HG02852 (cell line): ENCODE measurements at regions not wholly inside any gene's neighbourhood (a gene's known extent, or its start where the extent isn't known, plus 50 kb on each side); places are given as distances from the start of the nearest gene placed in this dataset.
A peak's percentile ranks its signal among the peaks of the same experiment; 100 is the strongest.
"Not testable (repeated sequence)": the region's sequence is repeated elsewhere in the genome, so short reads cannot be mapped to it uniquely, and the experiment has no call there.

Experiments
- ATAC-seq: cut with Tn5 transposase; IDR thresholded peaks from one replicate; pipeline ENCODE4 v1.9.1; 2021; ENCODE audit warnings: mild to moderate bottlenecking, moderate library complexity; ENCODE audit not compliant: unreplicated experiment

DNA sequence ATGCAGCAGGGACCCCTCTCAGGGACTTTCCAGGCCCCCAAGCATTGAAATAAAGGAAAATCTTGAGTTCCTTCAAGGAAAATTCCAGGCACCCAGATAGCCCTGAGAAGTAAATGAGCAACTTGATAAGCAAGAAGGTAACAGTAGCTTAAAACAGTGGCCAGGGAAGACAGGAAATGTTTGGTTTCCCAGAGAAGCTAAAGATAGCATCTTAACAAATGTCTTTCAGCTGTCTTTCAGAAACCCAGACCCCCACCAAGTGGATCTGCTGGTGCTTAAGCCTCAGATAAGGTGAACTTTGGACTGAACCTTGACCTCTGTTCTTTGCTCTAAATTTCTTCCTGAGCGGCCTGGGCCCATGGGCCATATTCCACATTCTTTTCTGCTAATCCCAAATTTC, 117.8 kb upstream of the CST7 start:
- no peak for ATAC-seq

DNA sequence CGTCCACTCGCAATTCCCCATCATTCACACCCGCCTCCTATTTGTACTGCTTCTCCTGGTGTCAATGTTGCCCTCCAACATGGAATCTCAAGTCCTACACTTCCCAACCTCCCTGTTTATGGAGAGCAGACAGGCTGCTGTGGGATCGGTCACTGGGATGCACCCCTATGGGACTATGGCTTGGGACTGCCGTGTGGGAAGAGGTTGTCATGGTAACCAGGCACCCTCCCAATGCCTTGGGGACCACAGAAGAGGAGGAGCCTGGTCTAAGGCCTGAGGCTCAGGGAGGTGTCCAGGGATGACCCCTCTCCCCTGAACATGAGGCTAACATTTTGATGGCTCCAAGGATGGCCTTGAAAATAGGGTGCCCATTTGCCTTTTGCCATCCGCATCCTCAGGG, 116.6 kb upstream of the CST7 start:
- no peak for ATAC-seq

DNA sequence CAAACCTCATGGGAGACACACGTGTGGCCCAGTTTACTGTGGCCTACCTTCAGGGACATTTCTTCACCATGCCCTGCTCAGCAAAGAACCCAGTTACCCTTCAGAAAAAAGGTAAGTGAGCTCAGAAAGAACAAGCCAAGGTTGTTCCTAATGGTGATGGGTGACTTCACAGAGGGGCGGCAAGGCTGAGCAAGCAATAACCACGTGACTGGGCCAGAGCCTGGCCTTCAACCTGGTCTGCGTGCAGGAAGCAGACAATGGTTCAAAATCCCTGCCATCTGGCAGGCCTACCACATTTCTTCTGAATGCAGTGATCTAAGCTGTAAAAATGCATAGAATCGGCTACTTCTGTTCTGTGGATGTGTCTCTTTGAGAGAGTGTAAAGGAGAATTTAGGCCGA, 115.5 kb upstream of the CST7 start:
- ATAC-seq: no peak

DNA sequence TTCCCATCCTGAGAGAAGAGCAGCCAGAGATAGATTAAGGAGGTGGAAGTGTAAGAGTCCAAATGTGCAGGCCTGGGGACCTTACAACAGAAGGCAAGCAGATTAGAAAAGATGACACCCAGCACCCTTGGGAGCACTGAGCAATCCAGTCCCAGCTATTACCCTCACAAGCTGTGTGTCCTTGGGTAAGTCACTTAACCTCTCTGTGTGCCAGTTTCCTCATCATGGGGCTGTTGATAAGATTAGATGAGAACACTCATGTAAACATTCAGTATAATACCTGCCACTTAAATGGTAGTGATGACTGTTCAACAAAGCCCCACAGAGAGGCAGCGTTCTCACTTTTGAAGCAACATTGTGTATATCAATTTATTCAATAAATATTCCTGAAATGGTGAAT, 114.8 kb upstream of the CST7 start:
- no peak for ATAC-seq

DNA sequence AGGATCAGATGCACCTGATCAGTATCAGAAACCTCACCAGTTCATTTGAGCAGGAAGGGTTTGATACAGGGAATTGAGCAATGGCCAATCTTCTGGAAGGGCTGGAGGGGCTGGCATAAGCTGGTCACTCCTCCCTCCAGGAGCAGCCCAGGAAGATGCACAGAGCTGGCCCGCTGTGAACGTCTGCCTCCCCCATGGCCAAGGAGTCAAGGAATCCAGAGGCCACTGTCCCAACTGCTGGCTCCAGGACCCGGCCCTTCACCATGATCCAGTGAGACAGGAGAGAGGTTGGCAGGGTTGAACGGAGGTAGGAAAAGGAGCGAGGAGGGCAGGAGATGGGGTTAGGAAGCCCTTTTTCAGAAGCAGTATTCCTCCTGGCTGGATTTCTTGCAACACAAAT, 113.9 kb upstream of the CST7 start:
- no peak for ATAC-seq

DNA sequence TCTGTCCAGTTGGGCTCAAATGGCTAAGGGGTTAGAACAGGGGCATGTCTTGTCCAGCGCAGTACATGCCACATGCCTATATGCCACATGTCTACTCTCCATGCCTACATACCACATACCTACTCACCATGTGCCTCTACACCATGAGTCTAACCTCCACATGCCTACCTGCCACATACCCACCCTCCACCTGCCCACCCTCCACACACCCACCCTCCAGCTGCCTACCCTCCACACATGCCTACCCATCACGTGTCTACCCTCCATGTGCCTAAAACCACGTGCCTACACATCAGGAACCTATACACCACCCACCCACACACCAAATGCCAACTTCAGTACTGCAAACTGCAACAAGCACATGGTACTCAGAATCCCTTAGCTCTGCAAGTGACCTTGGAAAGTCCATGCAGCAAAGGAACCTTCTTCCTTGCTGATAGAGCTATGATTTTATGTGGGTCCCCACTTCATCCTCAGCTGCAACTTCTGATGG, 113.0 kb upstream of the CST7 start:
- ATAC-seq: no peak

DNA sequence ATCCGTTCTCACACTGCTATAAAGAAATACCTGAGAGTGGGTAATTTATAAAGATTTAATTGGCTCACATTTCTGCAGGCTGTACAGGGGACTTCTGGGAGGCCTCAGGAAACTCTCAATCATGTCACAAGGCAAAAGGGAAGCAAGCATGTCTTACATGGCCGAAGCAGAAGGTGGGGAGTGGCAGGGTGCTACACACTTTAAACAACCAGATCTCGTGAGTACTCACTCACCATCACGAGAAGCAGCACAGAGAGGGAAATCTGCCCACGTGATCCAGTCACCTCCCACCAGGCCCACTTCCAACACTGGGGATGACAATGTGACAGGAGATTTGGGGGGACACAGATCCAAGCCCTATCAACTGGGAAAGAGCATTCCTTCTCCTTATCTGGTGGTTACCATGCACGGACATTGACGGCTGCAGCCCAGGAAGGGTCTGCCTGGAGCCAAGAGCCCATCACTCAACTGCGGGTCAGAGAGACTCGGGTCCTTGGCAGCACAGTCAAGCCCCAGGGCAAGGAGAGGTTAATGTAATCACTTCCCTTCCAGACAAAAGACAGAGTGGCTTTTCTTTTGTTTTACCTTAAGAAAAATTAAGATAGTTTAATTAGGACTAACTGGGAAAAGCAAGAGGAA, 112.3 kb upstream of the CST7 start:
- no peak for ATAC-seq

DNA sequence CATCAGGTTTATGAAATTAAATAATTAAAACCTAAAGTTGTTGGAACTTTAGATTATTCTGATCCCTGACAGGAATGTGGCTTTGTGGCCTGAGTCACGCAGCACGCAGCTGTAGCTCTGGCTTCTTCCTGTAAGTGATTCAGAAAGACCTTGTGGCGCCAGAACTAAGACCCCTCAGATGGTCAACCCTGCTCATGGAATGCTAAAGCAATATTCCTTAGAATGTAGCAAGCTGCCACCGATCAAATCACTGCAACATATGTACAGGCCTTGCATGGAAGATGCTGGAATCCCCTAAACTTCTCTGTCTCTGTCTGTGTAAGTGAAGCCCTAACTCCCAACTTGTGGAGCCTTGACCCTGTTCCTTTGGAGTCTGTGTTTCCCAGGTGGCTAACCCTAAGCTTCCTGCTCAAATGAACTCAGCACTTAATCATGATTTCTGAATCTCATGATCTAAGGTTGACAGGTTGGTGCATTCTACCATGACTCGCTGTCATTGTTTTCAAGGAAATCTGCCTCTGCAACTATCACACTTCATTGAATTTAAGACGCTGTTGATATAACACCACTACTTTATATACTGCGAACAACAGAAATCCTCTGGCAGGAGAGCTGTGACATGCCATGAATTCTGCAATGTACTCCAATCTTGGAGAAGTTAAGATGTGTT, 111.2 kb upstream of the CST7 start:
- no peak for ATAC-seq

DNA sequence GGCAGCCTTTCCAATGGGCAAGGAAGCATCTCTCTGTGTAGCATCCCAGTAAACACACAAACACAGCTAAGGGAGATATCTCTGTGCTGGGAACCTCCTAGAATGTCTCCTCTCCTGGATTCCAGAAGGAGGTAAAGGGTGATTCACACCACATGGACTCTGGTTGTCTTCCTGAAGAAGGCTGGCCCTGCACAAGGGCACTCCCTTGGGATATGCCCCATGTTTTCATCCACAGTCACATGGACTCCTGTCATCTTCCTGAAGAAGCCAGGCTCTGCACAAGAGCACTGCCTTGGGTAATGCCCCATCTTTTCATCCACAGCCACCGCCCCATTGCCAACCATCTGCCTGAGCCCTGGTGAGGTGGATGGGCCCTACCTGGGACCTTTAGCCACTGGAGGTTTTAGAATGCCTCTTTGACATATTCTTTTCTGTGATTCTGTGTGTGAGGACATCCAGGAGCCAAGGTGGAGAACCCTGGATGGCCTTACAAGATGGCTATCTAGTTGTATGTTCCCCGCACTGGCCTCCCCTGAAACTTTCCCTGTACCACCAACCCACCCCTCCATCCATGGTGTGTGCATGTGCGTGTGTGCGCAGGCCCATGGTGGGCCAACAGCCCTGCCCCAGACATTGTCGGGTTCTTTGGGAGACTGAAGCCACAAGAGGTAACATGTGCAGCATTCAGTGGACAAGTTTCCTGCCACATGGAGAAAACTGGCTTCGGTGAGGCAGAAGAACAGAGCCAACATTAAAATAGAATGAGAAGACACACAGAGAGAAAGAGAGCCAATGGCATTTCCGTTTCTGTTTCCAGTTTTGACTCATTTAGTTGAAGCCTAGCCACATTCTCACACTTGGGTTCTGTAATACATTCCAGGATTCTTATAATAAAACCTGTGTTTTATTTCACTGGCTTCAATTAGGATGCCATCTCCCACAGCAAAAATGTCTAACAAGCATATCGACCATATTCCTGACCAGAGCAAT, 110.2 kb upstream of the CST7 start:
- ATAC-seq: no peak

DNA sequence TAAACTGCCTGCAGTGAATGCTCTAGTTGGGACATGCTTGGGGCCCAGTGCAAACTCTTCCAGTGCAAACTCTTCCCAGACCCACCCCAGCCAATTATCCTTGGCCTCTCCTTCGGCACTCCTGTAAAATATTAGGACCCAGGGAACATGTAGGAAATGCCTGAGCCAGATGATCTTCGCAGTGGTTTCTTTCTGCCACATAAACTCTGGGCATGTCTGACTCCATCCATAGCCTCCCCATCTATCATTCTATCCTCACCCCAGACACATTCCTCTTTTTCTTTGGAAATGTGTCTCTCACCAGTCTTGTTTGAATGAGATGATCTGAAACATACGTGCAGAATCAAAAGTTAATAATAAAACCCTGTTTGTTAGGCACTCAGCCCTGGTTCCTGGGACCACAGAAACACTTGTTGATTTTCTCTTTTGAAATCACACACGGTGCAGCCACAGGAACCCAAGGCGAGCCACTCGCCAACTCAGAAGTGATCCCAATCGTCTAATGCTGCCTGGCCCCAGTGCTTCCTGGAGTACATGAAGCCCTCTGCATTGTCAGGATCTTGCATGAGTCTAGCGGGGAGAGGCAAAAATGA, 108.9 kb upstream of the CST7 start:
- ATAC-seq: no peak

DNA sequence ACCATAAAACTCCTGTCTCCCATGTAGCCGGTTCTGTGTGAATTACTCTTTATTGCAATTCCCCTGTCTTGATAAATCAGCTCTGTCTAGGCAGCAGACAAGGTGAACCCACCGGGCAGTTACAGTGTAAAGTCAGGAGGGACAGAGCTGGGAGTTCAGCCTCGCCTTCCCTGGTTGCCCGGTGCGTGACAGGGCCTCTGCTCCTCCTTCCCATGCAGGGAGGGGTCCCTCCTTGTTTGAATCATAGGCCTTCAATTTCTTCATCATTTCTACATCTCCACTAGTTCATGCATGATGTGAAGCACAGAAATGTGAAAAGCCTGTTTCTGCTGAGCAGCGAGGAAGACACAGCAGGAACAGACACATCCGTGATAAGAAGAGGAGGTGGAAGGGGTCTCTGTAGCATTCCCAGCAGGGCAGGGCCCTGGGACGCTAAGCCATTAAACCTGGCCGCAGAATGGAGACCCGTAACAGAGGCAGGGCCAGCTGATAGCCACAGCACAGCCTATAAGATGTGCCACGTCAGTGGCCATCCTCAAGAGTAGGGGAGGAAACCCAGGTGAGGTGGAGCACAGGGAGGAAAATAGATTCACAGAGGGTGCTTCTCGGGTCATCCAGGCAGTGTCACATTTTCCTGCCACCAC, 106.7 kb upstream of the CST7 start:
- ATAC-seq: no peak

DNA sequence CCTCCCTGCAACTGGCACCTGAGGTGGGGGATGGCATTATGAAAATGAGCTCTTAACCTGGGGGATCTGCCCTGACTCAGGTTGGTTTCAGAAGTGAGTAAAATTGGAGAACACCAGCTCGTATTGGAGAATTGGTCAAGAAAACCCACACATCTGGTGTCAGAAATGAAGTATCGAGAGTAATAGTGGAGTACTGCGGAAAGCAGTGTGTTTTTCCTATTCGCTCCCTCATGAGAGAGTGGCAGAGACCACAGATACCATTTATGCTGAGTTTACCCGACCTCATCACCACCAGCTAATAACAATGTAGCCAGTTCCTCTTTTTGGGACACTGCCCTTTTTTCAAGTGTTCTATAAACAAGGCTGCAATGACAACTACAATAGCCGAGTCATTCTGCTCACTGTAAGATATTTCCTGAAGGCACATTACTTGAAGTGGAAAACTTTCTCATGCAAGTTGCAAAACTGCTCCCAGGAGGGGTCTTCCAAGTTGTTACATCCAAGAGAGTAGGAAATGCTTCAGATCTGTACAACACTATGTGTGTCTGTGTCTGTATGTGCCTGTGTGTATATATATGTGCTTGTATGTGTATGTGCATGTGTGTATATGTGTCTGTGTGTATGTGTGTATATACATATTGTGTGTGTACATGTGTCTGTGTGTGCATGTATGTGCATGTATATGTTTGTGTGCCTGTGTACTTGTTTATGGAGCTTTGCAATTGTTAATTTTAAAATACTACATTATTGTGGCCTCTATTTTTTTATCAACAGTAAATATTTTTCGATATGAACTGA, 106.0 kb upstream of the CST7 start:
- peak; percentile 89 for ATAC-seq

DNA sequence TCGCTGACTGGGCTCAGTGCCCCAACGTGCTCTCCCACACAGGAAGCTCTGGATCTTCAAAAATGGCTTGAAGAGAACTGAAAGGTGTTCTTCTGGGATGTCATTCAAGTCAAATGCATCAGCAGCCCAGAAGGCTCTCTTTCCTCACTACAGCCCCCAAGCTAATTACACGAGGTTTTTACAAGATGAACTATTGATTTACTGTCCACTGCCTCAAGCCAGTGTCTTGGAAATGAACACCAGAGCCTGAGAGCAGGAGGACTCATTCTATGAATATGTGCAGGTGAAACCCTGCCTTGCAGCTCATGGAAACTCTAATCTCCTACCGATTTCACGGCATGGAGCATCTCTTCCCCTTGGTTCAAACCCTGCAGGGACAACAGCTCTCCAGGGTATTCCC, 98.9 kb upstream of the CST7 start:
- ATAC-seq: no peak

DNA sequence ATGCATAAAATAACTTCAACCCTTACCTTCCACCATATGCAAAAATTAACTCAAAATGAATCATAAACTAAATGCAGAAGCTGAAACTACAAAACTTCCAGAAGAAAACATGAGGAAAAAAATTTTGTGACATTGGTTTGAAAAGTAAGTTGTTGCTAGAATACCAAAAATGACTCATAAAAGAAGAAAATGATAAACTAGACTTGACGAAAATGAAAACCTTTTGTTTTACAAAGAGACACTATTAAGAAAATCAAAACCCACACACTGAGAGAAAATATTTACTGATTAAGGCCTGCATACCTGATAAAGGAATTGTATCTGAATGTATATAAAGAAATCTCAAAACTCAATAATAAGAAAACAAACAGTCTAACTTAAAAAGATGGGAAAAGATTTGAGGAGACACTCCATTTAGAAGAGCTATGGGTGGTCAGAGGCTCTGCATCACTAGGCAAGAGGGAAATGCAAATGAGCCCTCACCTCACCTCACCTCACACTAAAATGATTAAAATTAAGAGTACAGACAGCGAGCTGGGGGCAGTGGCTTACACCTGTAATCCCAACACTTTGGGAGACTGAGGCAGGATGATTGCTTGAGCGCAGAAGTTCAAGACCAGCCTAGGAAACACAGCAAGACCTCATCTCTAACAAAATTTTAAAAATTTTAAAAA, 97.6 kb upstream of the CST7 start:
- no peak for ATAC-seq

DNA sequence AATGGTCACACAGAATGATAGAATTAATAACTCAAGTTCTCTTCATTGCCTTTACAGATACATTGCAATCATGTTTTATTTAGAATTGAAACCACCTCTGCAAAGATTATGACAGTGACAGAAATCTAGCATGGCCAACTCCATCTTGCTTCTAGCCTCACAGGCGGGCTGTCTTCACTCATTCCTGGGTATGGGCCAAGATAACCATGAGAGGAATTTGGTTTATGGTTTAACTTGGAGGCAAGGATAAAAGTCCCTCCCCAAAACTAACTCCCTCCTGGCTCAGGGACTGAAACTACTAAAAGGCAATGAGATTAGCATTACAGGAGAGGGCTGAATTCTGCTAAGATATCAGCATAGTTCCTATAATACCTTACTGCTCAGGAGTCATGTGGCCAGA, 95.2 kb upstream of the CST7 start:
- no peak for ATAC-seq

DNA sequence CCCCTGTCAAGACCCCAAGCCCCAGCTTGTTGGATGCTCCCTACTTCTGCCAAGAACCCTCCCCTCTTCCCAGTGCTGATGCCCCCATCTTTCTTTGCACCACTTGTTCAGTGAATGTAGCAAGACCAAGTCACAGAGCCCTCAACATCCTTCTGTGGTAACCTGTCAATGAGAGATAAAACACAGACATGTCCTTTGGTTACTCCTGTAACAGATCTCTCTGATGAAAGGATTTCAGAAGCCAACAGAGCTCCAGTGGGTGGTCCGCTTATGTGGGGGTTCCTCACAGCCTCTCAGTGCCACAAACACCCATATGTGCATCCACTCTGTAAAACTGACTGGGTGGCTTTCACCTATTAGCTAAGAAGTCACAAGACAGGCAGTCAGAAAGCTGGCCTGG, 93.2 kb upstream of the CST7 start:
- no peak for ATAC-seq

DNA sequence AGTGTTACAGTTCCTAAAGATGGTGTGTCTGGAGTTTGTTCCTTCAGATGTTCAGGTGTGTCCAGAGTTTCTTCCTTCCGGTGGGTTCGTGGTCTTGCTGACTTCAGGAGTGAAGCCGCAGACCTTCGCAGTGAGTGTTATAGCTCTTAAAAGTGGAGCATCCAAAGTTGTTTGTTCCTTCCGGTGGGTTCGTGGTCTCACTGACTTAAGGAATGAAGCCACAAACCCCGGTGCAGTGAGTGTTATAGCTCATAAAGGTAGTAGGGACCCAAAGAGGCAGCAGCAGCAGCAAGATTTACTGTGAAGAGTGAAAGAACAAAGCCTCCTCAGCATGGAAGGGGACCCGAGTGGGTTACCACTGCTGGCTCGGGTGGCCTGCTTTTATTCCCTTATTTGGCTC, 90.6 kb upstream of the CST7 start:
- not testable (repeated sequence) for ATAC-seq

DNA sequence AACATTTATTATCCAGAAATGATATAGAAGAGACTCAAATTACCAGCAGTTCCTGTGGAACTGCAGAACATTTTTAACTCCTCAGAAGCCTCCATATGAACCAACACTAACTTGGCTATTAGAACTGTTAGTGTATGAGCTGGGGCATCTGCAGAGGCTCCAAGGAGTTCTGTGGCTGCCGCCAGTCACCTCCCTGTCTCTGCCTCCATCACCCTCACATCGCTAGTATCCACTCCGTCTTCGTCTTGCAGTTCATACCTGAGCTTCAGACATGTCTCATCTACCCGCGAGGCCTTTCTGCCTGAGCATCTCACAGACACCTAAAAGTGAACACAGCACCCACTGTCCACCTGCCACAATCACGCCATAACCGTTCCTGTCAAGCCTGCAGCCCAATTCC, 89.5 kb upstream of the CST7 start:
- no peak for ATAC-seq

DNA sequence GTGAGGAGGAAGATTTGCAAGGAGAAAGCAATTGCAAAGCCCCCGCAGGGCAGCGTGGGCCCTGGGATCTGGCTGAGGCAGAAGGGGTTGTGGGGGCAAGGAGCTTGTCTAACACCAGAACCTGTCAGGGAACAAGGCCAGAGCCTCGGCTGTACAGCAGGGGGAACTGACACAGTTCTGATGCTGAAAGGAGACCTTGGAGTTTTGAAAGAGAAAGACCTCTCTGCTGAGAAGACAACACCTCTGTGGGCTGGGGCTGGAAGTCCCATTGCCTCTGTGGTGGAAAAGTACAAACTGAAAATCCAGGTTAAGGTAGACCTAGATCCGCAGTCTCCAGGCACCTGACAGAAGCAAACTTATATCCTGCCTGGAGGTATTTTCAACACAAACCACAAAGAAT, 86.9 kb upstream of the CST7 start:
- no peak for ATAC-seq
